Stimulated activated CD8-positive, alpha-beta memory T cell treated with anti-CD3 and anti-CD28 coated beads, Interleukin-7, amount 100 ng/mL, for 24 hours (primary cell): ENCODE measurements at regions not wholly inside any gene's neighbourhood (a gene's known extent, or its start where the extent isn't known, plus 50 kb on each side); places are given as distances from the start of the nearest gene placed in this dataset.
"Not testable (repeated sequence)": the region's sequence is repeated elsewhere in the genome, so short reads cannot be mapped to it uniquely, and the experiment has no call there.

ENCODE experiments used
- DNase-seq: peaks from one replicate; pipeline ENCODE4 v3.0.0-alpha.2; 2020; ENCODE audit warnings: low read depth

GRCh38 chrX:2640436-2641150 is 50.5 kb upstream of the CD99 start:
- no peak for DNase-seq

GRCh38 chrX:2638279-2638678 is 52.8 kb upstream of the CD99 start:
- no peak for DNase-seq

GRCh38 chrX:2635342-2635741 is 55.8 kb upstream of the CD99 start:
- no peak for DNase-seq

GRCh38 chrX:2632533-2633504 is 58.3 kb upstream of the CD99 start:
- DNase-seq, result no peak

GRCh38 chrX:2631743-2632532 is 59.2 kb upstream of the CD99 start:
- DNase-seq, result no peak

DNA sequence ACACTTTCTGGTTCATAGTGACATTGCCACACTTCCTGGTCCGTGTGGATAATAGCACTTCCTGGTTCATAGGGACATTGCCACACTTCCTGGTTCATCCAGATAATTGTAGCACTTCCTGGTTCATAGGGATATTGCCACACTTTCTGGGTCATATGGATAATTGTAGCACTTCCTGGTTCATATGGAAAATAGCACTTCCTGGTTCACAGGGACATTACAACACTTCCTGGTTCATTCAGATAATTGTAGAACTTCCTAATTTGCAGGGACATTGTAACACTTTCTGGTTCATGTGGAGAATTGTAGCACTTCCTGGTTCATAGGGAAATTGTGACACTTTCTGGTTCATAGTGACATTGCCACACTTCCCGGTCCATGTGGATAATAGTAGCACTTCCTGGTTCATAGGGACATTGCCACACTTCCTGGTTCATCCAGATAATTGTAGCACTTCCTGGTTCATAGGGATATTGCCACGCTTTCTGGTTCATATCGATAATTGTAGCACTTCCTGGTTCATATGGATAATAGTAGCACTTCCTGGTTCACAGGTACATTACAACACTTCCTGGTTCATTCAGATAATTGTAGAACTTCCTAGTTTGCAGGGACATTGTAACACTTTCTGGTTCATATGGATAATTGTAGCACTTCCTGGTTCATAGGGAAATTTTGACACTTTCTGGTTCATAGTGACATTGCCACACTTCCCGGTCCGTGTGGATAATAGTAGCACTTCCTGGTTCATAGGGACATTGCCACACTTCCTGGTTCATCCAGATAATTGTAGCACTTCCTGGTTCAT is 60.0 kb upstream of the CD99 start:
- not testable (repeated sequence) for DNase-seq

DNA sequence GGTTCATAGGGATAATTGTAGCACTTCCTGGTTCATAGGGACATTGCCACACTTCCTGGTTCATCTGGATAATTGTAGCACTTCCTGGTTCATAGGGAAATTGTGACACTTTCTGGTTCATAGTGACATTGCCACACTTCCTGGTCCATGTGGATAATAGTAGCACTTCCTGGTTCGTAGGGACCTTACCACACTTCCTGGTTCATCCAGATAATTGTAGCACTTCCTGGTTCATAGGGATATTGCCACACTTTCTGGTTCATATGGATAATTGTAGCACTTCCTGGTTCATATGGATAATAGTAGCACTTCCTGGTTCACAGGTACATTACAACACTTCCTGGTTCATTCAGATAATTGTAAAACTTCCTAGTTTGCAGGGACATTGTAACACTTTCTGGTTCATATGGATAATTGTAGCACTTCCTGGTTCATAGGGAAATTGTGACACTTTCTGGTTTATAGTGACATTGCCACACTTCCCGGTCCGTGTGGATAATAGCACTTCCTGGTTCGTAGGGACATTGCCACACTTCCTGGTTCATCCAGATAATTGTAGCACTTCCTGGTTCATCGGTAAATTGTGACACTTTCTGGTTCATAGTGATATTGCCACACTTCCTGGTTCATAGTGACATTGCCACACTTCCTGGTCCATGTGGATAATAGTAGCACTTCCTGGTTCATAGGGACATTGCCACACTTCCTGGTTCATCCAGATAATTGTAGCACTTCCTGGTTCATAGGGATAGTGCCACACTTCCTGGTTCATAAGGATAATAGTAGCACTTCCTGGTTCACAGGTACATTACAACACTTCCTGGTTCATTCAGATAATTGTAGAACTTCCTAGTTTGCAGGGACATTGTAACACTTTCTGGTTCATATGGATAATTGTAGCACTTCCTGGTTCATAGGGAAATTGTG is 60.8 kb upstream of the CD99 start:
- DNase-seq, result not testable (repeated sequence)

DNA sequence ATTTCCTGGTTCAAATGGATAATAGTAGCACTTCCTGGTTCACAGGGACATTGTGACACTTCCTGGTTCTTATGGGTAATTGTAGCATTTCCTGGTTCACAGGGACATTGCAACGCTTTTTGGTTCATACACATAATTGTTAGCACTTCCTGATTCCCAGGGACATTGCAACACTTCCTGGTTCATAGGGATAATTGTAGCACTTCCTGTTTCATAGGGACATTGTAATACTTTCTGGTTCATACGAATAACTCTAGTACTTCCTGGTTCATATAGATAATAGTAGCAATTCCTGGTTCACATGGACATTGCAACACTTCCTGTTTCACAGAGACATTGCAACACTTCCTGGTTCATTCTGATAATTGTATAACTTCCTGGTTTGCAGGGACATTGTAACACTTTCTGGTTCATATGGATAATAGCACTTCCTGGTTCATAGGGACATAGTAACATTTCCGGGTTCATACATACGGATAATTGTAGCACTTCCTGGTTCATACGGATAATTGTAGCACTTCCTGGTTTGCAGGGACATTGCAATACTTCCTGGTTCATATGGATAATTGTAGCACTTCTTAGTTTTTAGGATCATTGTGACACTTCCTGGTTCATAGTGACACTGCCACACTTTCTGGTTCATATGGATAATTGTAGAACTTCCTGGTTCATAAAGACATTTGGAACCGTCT is 61.6 kb upstream of the CD99 start:
- DNase-seq, result no peak

- no peak for DNase-seq
These were observed 62.3 kb upstream of the CD99 start for GRCh38 chrX:2628751-2629315.

DNA sequence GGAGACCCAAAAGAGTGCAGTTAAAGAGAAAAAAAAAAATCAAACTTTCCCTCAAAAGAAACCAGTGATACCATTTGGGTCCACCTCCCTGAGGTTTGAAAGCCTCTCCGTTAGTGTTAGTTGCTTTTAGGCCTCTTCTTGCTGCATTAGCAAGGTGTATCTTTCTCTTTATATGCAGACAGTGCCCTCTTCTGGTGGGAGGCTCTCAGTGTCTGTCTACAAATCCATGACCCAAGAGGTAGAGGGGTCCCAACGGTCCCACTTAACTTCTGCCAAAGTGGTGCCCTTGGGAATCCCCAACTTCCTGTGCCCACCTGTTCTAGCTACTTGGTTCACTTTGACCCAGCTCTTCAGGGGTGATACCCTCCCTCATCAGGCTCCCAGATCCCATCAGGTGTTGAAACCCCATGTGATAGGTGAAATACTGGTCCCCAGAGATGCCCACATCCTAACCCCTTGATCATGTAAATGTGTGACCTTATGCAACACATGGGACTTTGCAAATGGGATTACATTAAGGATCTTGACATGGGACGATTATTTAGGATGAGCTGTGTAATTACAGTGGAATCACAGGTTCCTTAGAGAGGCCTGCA is 63.7 kb upstream of the CD99 start:
- DNase-seq, result no peak

DNA sequence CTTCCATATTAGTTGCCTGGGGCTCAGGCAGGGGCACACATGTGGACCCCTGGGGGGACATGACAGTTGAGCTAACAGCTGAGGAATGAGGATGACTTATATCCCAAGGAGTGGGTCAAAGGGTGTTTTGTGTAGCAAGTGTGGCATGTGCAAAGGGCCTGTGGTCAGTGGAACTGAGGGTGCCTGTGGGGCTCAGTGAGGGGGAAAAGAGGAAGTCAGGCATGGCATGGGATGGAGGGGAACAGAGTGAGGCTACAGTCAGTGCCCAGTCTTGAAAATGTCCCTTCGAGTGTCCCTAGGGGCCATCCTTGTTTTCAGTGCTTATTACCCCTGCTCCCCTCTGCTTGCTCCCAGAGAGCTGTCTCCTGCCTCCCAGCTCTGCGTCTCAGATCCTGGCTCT is 64.3 kb upstream of the CD99 start:
- no peak for DNase-seq

GRCh38 chrX:2620576-2620975 is 70.5 kb upstream of the CD99 start:
- no peak for DNase-seq

DNA sequence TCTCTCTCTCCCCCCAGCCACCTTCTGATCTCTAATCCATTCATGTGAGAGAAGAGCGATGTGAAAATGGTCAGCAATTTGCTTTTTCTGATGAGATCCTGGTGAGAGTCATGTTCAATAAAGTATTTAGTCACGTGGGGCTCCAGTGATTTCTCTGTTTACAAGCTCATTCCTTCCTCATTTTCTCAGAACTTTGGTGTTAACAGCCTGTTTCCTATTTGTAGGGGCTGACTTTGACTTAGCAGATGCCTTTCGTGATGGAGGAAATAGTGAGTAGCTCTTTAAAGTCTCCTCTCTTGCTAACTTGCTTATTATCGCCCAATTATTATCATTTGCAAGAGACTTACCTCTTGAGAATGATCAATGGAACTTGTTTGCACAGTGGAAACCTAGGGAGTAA is 72.6 kb upstream of the CD99 start:
- no peak for DNase-seq

DNA sequence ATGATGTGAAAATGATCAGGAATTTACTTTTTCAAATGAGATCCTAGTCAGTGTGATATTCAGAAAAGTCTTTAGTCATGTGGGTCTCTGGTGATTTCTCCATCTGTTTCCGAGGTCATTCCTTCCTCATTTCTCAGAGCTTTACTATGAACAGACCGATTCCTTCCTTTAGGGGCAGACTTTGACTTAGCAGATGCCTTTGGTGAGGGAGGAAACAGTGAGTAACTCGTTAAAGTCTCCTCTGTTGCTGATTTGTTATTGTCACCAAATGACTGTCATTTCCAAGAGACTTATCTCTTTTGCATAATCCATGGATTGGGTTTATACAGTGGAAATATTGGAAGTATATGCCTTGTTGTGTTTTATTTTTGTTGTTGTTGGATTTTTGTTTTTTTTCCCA is 76.2 kb upstream of the CD99 start:
- DNase-seq, result no peak

GRCh38 chrX:2610246-2611170 is 80.6 kb upstream of the CD99 start:
- no peak for DNase-seq

DNA sequence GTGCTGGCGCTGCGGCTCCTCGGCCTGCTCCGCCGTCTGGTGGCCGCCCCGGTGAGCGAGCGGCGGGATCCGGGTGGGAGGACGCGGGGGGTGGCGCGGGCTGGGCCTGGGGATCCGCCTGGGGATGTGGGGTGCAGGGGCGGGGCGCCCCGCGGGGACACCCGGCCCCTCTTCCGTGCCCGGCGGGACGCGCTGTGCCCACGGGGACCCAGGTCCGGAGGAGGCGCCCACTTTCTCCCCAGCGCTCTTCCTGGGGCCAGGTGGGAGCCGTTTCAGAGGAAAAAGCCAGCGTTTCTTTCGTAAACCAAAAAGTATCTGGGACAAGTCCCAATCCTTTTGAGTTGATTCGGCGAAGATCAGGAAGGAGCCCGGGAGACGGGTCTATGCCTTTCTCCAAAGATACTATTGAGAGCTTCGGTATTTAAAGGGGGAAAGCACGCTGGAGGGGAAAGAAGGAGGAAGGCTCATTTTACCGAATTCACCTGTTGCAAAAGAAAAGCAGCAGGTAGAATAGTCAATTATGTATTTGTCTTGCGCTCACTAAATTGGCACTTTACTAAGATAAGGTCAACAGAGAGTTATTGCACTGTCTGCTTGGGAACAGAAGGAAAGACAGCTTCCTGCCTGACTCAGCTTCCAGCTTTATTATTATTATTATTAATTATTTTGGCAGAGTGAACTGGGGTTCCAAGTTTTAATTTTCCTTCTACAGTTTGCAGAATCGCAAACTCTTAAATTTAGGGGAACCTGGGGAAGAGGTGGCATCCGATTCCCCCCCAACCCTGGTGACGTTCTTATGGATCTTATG is 81.5 kb upstream of the CD99 start:
- no peak for DNase-seq
